CD4-positive, alpha-beta T cell treated with Interleukin-15 for 4 hours (primary cell): ENCODE measurements at regions not wholly inside any gene's neighbourhood (a gene's known extent, or its start where the extent isn't known, plus 50 kb on each side); places are given as distances from the start of the nearest gene placed in this dataset.
A peak's percentile ranks its signal among the peaks of the same experiment; 100 is the strongest.

Source experiments
- DNase-seq: peaks from one replicate; pipeline ENCODE4 v3.0.0-alpha.2; 2020; ENCODE audit warnings: low spot score

DNA sequence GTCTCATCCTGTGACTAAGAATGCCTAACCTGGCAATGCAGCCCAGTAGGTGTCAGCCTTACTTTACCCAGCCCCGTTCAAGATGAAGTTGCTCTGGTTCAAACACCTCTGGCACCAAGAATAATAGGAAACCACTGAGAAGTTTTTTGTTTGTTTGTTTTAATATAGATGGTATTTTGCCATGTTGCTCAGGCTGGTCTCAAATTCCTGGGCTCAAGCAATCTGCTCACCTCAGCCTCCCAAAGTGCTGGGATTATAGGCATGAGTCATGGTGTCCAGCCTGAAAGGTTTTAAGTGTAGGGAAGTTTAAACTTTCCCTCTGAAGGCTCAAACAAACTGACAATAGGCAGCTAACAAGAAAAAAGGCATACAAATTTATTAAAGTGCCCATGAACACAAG is 51.2 kb upstream of the ABCC4 start:
- DNase-seq: no peak

DNA sequence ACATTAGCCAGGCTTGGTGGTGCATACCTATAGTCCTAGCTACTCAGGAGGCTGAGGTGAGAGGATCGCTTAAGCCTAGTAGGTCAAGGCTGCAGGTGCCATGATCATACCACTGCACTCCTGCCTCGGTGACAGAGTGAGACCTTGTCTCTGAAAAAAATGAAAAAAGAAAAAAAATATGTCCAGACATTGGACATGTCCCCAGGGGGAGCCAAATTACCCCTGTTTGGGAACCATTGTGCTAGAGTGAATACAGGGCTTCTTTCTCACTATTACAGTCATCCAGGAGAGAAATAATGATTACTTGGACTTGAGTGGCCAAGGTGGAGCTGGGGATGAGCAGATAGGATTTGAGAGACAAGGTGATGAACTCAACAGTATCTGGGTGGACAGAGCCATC is 52.9 kb upstream of the ABCC4 start:
- DNase-seq: no peak

DNA sequence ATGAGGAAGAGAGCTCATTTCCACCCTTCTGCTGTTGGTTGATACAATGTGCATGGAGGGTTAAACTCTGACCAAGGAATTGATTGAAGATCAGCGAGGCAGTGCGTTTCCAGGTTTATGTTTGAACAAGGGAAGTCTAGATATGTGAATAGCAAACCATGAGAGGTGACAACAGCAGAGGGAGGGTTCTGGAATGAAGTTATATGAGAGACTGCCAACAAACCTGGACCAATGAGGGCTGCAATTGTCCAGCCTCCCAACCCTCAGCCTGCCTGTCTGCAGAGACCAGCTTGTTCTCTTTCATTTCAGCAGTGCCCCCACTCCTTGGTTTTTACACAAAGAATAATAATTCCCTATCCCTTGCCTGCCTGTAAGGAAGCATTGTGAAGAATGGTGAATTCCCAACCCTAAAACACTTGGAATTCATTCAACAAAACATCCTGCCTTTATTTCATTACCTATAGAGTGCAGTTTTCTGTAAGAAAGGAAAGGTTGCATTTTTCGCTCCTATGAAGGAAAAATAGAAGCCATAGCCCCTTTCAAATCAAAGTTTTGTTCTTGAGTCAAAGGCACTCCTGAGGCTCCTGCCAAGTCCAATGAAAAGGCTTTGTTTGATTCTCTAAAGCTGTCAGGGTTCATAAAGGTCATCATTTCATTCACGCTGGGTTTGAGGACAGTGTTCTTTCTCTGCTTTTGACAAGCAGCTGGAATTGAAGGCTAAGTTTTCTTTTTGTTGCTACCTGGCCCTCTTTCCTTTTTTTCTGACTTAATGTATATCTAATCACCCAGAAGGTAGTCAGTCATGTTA is 53.6 kb upstream of the ABCC4 start:
- no peak for DNase-seq

DNA sequence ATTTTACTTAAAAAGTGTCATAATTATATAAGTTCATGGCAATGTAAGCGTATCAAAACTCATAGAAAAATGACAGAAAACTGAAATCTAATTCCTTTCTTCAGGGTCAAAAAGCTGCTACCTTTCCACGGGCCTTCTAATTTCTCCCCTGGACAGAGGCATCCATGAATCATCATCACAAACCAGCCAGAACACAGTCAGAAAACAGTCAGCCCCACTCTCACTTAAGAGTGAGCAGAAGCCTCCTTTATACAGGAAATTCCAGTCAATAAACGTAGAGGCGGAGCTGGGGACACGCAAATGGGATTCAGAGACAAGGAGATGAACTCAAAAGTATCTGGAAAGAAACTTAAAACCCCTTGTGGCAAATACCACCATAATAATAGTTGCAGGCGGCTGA is 54.2 kb upstream of the ABCC4 start:
- no peak for DNase-seq

DNA sequence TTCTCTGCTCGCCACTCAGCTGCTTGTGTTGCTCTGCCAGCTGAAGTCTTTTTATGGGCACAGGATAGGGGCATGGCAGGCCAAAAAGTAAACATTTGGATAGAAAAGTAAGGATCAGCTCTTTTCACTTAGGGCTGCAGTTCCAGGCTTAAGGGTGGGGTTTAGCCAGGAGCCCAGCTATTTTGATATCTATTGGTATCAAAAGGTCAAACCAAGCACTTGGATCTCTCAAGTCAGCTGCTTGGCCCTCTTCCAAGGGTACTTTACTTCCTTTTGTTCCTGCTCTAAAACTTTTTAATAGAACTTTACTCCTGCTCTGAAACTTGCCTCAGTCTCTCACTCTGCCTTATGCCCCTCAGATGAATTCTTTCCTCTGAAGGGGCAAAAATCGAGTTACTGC is 55.7 kb upstream of the ABCC4 start:
- no peak for DNase-seq

DNA sequence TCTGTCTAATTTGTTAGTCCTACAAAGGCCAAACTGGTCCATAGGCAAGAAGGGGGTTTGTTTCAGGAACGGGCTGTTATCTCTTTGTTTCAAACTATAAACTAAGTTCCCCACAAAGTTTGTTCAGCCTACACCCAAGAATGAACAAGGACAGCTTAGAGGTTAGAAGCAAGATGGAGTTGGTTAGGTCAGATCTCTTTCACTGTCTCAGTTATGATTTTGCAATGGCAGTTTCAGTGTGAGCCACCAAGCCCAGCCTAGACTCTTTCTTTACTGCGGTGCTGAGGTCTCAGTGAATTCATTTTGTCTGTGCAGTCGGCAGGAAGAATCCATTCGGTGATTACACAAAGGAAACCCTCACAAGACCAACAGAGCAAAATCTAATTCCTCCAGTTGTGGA is 56.6 kb upstream of the ABCC4 start:
- no peak for DNase-seq

DNA sequence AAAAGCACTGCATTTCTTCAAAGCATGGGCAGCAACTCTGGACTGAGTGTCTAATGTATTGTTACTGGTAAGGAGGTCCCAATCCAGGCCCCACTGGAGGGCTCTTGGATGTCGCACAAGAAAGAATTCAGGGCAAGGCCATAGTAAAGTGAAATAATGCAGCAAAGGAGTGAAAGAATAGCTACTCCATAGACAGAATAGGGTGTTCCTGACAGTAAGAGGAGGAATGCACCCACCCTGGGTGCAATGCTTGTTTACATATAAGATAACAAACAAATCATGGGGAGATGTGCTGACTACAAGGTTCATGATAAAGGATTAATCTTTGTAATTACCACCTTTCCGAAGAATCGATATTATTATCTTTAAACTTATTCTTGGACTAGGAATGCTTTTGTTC is 58.8 kb upstream of the ABCC4 start:
- no peak for DNase-seq

DNA sequence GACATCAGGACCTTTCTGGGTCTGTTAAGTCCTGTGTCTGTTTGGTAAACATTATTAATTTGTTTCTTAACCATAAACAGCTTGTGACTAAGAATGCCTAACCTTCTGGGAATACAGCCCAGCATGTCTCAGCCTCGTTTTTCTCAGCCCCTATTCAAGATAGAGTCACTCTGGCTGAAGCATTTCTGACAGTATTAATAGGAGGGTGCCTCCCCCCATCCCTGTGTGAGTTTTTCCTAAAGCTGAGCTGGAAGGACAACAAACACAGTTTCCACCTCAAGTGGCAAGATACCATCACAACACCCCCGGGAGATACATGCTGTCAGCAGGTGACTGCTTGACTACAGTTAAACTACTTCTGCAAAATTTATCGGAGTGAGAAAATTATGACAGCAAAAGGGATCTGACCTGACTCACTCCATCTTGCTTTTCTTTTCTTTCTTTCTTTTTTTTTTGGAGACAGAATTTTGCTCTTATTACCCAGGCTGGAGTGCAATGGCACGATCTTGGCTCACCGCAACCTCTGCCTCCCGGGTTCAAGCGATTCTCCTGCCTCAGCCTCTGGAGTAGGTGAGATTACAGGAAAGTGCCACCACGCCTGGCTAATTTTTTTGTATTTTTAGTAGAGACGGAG is 59.3 kb upstream of the ABCC4 start:
- DNase-seq: no peak

GRCh38 chr13:95361686-95362085 is 60.4 kb upstream of the ABCC4 start:
- DNase-seq: no peak

DNA sequence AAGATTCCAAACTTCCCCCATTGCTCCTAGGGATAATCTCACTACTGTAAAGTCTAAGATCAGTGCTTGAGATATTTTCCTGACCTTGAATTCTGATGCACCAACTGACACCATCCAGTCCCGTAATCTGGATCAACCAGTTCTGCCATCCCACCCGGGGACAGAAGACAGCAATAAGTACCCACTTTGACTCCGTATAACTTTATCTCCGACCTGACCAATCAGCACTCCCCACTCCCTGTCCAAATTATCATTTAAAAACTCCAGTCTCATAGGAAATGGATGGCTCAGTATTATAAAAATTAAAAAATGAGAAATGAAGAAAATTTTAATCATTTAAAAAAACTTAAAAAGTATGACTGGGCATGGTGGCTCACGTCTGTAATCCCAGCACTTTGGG is 61.4 kb upstream of the ABCC4 start:
- DNase-seq: no peak

DNA sequence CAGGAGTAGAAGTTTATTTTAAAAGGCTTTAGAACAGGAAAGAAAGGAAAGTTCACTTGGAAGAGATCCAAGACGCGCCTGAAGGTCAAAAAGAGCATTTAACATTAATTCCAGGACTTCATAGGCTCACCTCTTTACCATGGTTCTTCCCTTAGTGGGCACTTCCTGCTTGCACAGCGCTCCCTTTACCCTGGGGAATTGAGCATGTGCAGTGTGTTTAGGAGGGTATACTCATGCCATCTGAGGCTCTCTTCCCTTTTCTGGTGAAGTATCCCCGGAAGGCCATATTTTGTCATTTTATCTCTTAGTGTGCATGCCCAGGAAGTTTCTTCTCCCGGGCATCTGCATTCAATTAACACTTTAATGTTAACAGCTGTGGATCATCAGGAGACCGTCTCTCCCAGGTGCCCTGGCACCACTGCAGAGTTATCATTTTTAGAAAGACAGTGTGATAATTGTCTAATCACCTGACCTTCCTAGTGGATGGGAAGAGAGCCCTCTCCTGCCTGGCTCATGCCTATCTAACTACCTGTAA is 66.1 kb upstream of the ABCC4 start:
- DNase-seq: no peak

DNA sequence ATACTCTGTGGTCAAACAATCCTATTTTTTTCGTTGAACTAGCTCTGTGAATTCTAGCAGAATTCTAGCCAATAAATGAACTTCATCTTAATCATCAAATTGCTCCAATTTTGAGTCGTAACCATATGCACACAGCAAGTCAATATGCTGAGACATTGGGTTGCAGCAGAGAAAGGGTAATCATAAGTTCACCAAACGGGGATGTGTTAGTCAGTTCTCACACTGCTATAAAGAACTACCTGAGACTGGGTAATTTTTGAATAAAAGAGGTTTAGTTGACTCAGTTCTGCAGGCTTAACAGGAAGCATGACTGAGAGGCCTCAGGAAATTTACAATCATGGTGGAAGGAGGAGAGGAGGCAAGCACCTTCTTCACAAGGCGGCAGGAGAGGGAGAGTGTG is 67.7 kb upstream of the ABCC4 start:
- no peak for DNase-seq

DNA sequence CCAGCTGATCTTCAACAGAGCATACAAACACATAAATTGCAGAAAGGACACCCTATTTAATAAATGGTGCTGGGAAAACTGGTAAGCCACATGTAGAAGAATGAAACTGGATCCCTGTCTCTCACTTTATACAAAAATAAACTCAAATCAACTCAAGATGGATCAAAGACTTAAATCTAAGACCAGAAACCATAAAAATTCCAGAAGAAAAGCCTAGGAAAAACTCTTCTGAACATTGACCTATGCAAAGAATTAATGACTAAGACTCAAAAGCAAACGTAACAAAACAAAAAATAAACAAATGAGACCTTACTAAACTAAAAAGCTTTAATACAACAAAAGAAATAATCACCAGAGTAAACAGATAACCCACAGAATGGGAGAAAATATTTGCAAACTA is 74.5 kb upstream of the ABCC4 start:
- DNase-seq: no peak

DNA sequence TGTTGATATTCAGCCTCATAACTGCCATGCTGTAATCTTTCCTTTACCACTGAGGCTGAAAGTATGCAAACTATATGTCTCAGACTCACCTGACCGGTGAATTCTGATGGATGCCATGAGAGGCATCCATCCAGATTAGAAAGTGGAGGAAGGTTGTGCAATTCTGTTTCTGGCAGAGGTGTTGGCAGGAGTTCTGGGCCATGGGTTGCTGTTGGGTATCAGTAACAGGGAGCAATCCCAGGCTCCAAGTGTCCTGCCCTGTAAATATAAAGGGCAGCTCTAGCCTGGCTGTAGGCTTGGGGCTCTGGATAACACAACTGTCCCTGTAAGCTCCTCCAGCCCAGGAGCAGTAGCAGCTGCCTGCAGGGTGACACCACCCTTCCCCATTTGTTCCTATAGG is 77.4 kb upstream of the ABCC4 start:
- DNase-seq: no peak

DNA sequence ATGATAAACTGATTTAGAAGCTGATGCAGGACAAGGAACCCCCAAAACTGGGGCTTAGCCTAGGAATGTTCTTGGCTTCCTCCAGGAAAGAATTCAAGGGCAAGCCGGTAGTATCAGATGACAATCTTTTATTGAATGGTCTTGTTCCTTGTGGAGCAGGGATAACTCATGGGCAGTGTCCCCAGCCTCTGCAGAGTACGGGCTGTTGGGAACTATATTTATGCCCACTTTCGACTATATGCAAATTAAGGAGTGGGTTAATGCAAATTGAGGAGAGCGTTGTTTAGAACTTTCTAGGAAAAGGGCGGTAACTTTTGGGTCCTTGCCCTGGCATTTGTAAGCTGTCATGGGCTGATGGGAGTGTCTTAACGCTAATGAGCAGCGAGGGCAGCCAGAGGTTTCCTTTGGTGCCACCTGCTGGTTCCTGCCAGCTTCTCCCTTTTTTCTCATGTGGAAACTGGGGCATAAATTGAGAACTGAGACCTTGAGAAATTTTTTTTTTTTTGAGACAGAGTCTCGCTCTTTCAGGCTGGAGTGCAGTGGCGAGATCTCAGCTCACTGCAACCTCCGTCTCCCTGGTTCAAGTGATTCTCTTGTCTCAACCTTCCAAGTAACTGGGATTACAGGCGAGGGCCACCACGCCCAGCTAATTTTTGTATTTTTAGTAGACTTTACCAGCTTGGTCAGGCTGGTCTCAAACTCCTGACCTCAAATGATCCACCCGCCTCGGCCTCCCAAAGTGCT is 79.4 kb upstream of the ABCC4 start:
- peak; percentile 68 for DNase-seq

- no peak for DNase-seq
Observed at GRCh38 chr13:95381212-95381527, 79.9 kb upstream of the ABCC4 start.

GRCh38 chr13:95382411-95382810 is 81.2 kb upstream of the ABCC4 start:
- DNase-seq: no peak

DNA sequence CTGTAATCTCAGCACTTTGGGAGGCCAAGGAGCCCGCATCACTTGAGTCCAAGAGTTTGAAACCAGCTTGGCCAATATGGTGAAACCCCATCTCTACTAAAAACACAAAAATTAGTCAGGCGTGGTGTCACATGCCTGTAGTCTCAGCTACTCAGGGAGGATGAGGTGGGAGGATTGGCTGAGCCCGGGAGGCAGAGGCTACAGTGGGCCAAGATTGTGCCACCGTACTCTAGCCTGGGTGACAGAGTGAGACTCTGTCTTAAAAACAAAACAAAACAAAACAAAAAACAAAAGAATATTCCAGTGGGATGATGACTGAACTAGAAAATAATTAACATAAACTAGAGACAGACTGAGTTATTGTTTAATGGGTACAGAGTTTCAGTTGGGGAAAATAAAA is 81.7 kb upstream of the ABCC4 start:
- no peak for DNase-seq

- no peak for DNase-seq
Observed at GRCh38 chr13:95385373-95385772, 84.1 kb upstream of the ABCC4 start.

- no peak for DNase-seq
Observed at GRCh38 chr13:95385798-95386197, 84.5 kb upstream of the ABCC4 start.

DNA sequence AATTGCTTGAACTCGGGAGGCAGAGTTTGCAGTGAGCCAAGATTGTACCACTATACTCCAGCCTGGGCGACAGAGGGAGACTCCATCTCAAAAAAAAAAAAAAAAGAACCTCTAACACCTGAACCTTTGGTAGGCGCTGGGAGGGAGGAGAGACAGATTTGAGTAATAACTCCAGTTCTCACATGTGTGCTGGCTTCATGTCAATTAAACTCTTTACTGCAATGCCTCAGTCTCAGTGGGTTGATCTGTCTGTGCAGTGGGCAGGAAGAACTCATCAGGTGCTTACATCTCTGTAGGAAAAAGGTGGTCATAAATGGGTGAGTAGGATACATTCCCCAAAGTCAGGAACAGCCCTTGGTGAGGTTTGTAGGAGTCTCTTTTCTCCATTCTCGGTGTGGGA is 85.1 kb upstream of the ABCC4 start:
- DNase-seq: no peak

DNA sequence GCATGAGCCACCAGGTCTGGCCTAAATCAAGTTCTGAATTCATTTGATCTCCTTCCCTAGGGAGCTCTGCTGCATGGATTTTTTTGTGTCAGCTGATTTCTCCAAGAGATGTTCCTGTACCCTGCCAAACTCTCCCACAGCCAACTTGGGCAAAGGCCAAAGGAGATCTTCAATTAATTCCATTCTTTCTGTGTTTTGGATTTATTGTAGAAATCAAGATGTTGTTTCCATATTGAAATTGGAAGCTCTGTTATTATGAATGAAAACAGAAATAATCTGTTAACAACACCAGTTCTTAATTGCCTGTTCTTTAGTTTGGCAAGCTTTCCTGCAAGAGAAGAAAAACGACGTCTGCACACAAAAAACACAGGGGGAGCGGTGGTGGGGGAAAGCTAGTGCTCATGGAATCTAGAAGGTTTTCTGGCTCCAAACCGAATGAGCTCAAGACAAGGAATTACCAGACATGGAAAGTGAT is 86.5 kb upstream of the ABCC4 start:
- no peak for DNase-seq

DNA sequence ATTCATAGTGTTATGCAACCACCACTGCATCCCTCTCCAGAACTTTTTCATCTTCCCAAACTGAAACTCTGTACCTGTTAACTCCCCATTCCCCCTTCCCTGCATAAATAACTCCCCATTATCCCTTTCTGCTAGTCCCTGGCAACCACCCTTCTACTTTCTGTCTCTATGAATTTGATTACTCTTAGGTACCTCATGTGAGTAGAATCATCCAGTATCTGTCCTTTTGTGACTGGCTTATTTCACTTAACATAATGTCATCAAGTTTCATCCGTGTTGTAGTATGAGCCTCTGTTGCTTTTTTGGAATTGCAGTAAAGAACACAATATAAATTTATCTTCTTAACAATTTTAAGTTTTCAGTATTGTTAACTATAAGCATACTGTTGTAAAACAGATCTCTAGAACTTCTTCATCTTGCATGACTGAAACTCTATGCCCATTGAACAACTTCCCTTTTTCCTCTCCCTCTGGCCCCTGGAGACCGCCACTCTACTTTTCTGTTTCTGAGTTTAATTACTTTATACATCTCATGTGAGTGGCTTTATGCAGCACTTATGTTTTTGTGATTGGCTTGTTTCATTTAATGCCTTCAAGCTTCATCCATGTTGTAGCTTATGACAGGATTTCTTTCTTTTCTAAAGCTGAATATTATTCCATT is 87.3 kb upstream of the ABCC4 start:
- DNase-seq: no peak
